Activated naive CD8-positive, alpha-beta T cell (primary cell): ENCODE measurements at regions not wholly inside any gene's neighbourhood (a gene's known extent, or its start where the extent isn't known, plus 50 kb on each side); places are given as distances from the start of the nearest gene placed in this dataset.

Experiments used
- H3K27ac Mint-ChIP-seq: one replicate; pipeline ENCODE4 v1.8.0; 2021; ENCODE audit warnings: mixed read lengths
- H3K27me3 Mint-ChIP-seq: one replicate; pipeline ENCODE4 v1.8.0; 2021; ENCODE audit warnings: mixed read lengths
- H3K36me3 Mint-ChIP-seq: one replicate; pipeline ENCODE4 v1.8.0; 2021; ENCODE audit warnings: mixed read lengths
- H3K4me1 Mint-ChIP-seq: one replicate; pipeline ENCODE4 v1.8.0; 2021; ENCODE audit warnings: low read depth, mixed read lengths
- H3K4me3 Mint-ChIP-seq: one replicate; pipeline ENCODE4 v1.8.0; 2021; ENCODE audit warnings: mild to moderate bottlenecking, mixed read lengths
- H3K9me3 Mint-ChIP-seq: one replicate; pipeline ENCODE4 v1.8.0; 2021; ENCODE audit warnings: low read depth, mixed read lengths

GRCh38 chr2:60125611-60126426 is 427.6 kb downstream of the BCL11A start:
- Mint-ChIP-seq H3K9me3 (no peaks in the 10 kb centered on the region), H3K27me3 (no peaks in the 10 kb centered on the region), H3K4me3 (no peak overlapping the region), H3K4me1 (no peaks in the 10 kb centered on the region), H3K36me3 (no peaks in the 10 kb centered on the region), H3K27ac (no peak overlapping the region)

- Mint-ChIP-seq H3K9me3 (no peaks in the 10 kb centered on the region), H3K36me3 (no peaks in the 10 kb centered on the region), H3K27me3 (no peaks in the 10 kb centered on the region), H3K27ac (no peak overlapping the region), H3K4me3 (no peak overlapping the region), H3K4me1 (no peaks in the 10 kb centered on the region)
Measured at GRCh38 chr2:60119778-60120177, 433.7 kb downstream of the BCL11A start.

GRCh38 chr2:60118917-60119316 is 434.5 kb downstream of the BCL11A start:
- Mint-ChIP-seq H3K27me3 (no peaks in the 10 kb centered on the region), H3K36me3 (no peaks in the 10 kb centered on the region), H3K4me3 (no peak overlapping the region), H3K9me3 (no peaks in the 10 kb centered on the region), H3K27ac (no peak overlapping the region), H3K4me1 (no peaks in the 10 kb centered on the region)

GRCh38 chr2:60118061-60118460 is 435.4 kb downstream of the BCL11A start:
- no peaks in the 10 kb centered on the region for H3K36me3 Mint-ChIP-seq
- H3K4me3 Mint-ChIP-seq: no peak overlapping the region
- H3K9me3 Mint-ChIP-seq: no peaks in the 10 kb centered on the region

GRCh38 chr2:60116161-60116875 is 437.1 kb downstream of the BCL11A start:
- Mint-ChIP-seq H3K4me3 (no peak overlapping the region), H3K4me1 (no peaks in the 10 kb centered on the region), H3K27me3 (no peaks in the 10 kb centered on the region), H3K9me3 (no peaks in the 10 kb centered on the region), H3K27ac (no peak overlapping the region), H3K36me3 (no peaks in the 10 kb centered on the region)

More at GRCh38 chr2:60118061-60118460, 435.4 kb downstream of the BCL11A start:
- H3K4me1 Mint-ChIP-seq: no peaks in the 10 kb centered on the region
- H3K27ac Mint-ChIP-seq: no peak overlapping the region
- H3K27me3 Mint-ChIP-seq: no peaks in the 10 kb centered on the region

GRCh38 chr2:60109744-60110143 is 443.7 kb downstream of the BCL11A start:
- H3K4me3 Mint-ChIP-seq: no peak overlapping the region
- no peaks in the 10 kb centered on the region for H3K27me3 Mint-ChIP-seq
- no peaks in the 10 kb centered on the region for H3K9me3 Mint-ChIP-seq
- no peak overlapping the region for H3K27ac Mint-ChIP-seq
- peaks cover 13% of the 10 kb centered on the region for H3K4me1 Mint-ChIP-seq
- H3K36me3 Mint-ChIP-seq: no peaks in the 10 kb centered on the region

GRCh38 chr2:60106836-60107529 is 446.5 kb downstream of the BCL11A start:
- Mint-ChIP-seq H3K27me3 (no peaks in the 10 kb centered on the region), H3K9me3 (no peaks in the 10 kb centered on the region), H3K27ac (no peak overlapping the region), H3K36me3 (no peaks in the 10 kb centered on the region), H3K4me3 (no peak overlapping the region), H3K4me1 (peaks cover 19% of the 10 kb centered on the region)

- Mint-ChIP-seq H3K27me3 (no peaks in the 10 kb centered on the region), H3K9me3 (no peaks in the 10 kb centered on the region), H3K27ac (no peak overlapping the region), H3K4me3 (no peak overlapping the region), H3K4me1 (peaks cover 19% of the 10 kb centered on the region), H3K36me3 (no peaks in the 10 kb centered on the region)
Measured at GRCh38 chr2:60105906-60106305, 447.5 kb downstream of the BCL11A start.

- no peaks in the 10 kb centered on the region for H3K27me3 Mint-ChIP-seq
- H3K27ac Mint-ChIP-seq: peak overlapping the region; percentile 69
- H3K36me3 Mint-ChIP-seq: no peaks in the 10 kb centered on the region
- H3K4me3 Mint-ChIP-seq: peak overlapping the region; percentile 84
- no peaks in the 10 kb centered on the region for H3K9me3 Mint-ChIP-seq
- H3K4me1 Mint-ChIP-seq: peaks cover 19% of the 10 kb centered on the region
Measured at GRCh38 chr2:60104514-60105505, 448.6 kb downstream of the BCL11A start.

- Mint-ChIP-seq H3K9me3 (no peaks in the 10 kb centered on the region), H3K4me3 (no peak overlapping the region), H3K4me1 (peaks cover 9% of the 10 kb centered on the region), H3K36me3 (no peaks in the 10 kb centered on the region), H3K27ac (no peak overlapping the region), H3K27me3 (no peaks in the 10 kb centered on the region)
Measured at GRCh38 chr2:60100034-60100433, 453.4 kb downstream of the BCL11A start.

GRCh38 chr2:60098996-60099395 is 454.5 kb downstream of the BCL11A start:
- Mint-ChIP-seq H3K4me3 (no peak overlapping the region), H3K4me1 (no peaks in the 10 kb centered on the region), H3K9me3 (no peaks in the 10 kb centered on the region), H3K27me3 (no peaks in the 10 kb centered on the region), H3K27ac (no peak overlapping the region), H3K36me3 (no peaks in the 10 kb centered on the region)

GRCh38 chr2:60097298-60097697 is 456.2 kb downstream of the BCL11A start:
- Mint-ChIP-seq H3K4me3 (no peak overlapping the region), H3K27me3 (no peaks in the 10 kb centered on the region), H3K27ac (no peak overlapping the region), H3K36me3 (no peaks in the 10 kb centered on the region), H3K9me3 (no peaks in the 10 kb centered on the region), H3K4me1 (no peaks in the 10 kb centered on the region)

GRCh38 chr2:60096556-60096955 is 456.9 kb downstream of the BCL11A start:
- Mint-ChIP-seq H3K36me3 (no peaks in the 10 kb centered on the region), H3K27me3 (no peaks in the 10 kb centered on the region), H3K27ac (no peak overlapping the region), H3K4me3 (no peak overlapping the region), H3K9me3 (no peaks in the 10 kb centered on the region), H3K4me1 (no peaks in the 10 kb centered on the region)

GRCh38 chr2:60095903-60096302 is 457.6 kb downstream of the BCL11A start:
- Mint-ChIP-seq H3K27me3 (no peaks in the 10 kb centered on the region), H3K4me3 (no peak overlapping the region), H3K36me3 (no peaks in the 10 kb centered on the region), H3K9me3 (no peaks in the 10 kb centered on the region), H3K27ac (no peak overlapping the region), H3K4me1 (no peaks in the 10 kb centered on the region)
